Astrocyte of the cerebellum (primary cell): ENCODE measurements at regions not wholly inside any gene's neighbourhood (a gene's known extent, or its start where the extent isn't known, plus 50 kb on each side); places are given as distances from the start of the nearest gene placed in this dataset.

Experiments used
- DNase-seq: peaks from one replicate; pipeline ENCODE4 v3.0.0-alpha.2; 2011; ENCODE audit warnings: low read depth
- H3K4me3 ChIP-seq: 2 replicates; pipeline ENCODE4 v1.5.1; 2011; ENCODE audit warnings: mild to moderate bottlenecking, low read depth, low read length, moderate library complexity
- CTCF ChIP-seq: IDR thresholded peaks from 2 replicates; pipeline ENCODE4 v1.5.1; 2012; ENCODE audit warnings: low read length, low read depth, moderate library complexity, mild to moderate bottlenecking; ENCODE audit errors: missing control alignments
- in situ Hi-C: cut with HindIII; loops from 2 replicates; pipeline ENCODE4 v1.10.0; 2017; ENCODE audit warnings: low sequenced_read_pairs

GRCh38 chr6:62683063-62683462 is 397.0 kb upstream of the KHDRBS2 start:
- H3K4me3 ChIP-seq = no peak overlapping the region
- in situ Hi-C loops = no loop called here
- no peak for TF ChIP-seq CTCF
- DNase-seq = no peak

- no peak for DNase-seq
- TF ChIP-seq CTCF = no peak
- in situ Hi-C loops = no loop called here
- no peak overlapping the region for H3K4me3 ChIP-seq
Measured at GRCh38 chr6:62681108-62681507, 395.1 kb upstream of the KHDRBS2 start.

- H3K4me3 ChIP-seq = no peak overlapping the region
- in situ Hi-C loops = no loop called here
- TF ChIP-seq CTCF = no peak
- no peak for DNase-seq
Measured at GRCh38 chr6:62672989-62673388, 387.0 kb upstream of the KHDRBS2 start.

GRCh38 chr6:62670490-62671223 is 384.6 kb upstream of the KHDRBS2 start:
- TF ChIP-seq CTCF = no peak
- DNase-seq = no peak
- in situ Hi-C loops = no loop called here
- no peak overlapping the region for H3K4me3 ChIP-seq

GRCh38 chr6:62669831-62670230 is 383.8 kb upstream of the KHDRBS2 start:
- H3K4me3 ChIP-seq = no peak overlapping the region
- in situ Hi-C loops = no loop called here
- no peak for DNase-seq
- no peak for TF ChIP-seq CTCF

- DNase-seq = no peak
- in situ Hi-C loops = no loop called here
- no peak for TF ChIP-seq CTCF
- H3K4me3 ChIP-seq = no peak overlapping the region
Measured at GRCh38 chr6:62652692-62653328, 366.8 kb upstream of the KHDRBS2 start.
